Loucy (cell line): ENCODE measurements at regions not wholly inside any gene's neighbourhood (a gene's known extent, or its start where the extent isn't known, plus 50 kb on each side); places are given as distances from the start of the nearest gene placed in this dataset.

Experiments used
- H2AFZ ChIP-seq: fragments of 200-600 bp; sonication (generic); 2 replicates; pipeline ENCODE4 v1.6.0; 2016; ENCODE audit warnings: antibody characterized with exemption, mild to moderate bottlenecking, low read length, moderate library complexity
- H3F3A ChIP-seq: fragments of 200-600 bp; 2 replicates; pipeline ENCODE4 v1.6.0; 2016; ENCODE audit warnings: antibody characterized with exemption, low read depth, mild to moderate bottlenecking
- H3K27me3 ChIP-seq: fragments of 200-600 bp; sonication (generic); 2 replicates; pipeline ENCODE4 v1.6.1; 2014; ENCODE audit warnings: low read length, mild to moderate bottlenecking; ENCODE audit not compliant: insufficient read depth, poor library complexity, severe bottlenecking
- H3K36me3 ChIP-seq: fragments of 200-600 bp; sonication (generic); 2 replicates; pipeline ENCODE4 v1.6.1; 2016; ENCODE audit warnings: low read length; ENCODE audit not compliant: insufficient read depth
- H3K4me1 ChIP-seq: fragments of 200-600 bp; sonication (generic); 2 replicates; pipeline ENCODE4 v1.5.1; 2014; ENCODE audit warnings: low read length, mild to moderate bottlenecking; ENCODE audit not compliant: insufficient read depth, poor library complexity, severe bottlenecking
- H3K4me2 ChIP-seq: fragments of 200-600 bp; sonication (generic); 2 replicates; pipeline ENCODE4 v1.6.0; 2014; ENCODE audit warnings: antibody characterized with exemption, low read length, low read depth, mild to moderate bottlenecking; ENCODE audit not compliant: poor library complexity, severe bottlenecking
- H3K4me3 ChIP-seq: fragments of 200-600 bp; sonication (generic); 2 replicates; pipeline ENCODE4 v1.5.1; 2014; ENCODE audit warnings: low read length, mild to moderate bottlenecking, mixed read lengths; ENCODE audit not compliant: poor library complexity, severe bottlenecking
- H3K79me2 ChIP-seq: fragments of 200-600 bp; sonication (generic); 2 replicates; pipeline ENCODE4 v1.6.1; 2014; ENCODE audit warnings: low read length; ENCODE audit not compliant: insufficient read depth
- H3K9ac ChIP-seq: fragments of 200-600 bp; sonication (generic); 2 replicates; pipeline ENCODE4 v1.6.0; 2014; ENCODE audit warnings: mild to moderate bottlenecking, low read depth, low read length, moderate library complexity; ENCODE audit not compliant: poor library complexity, severe bottlenecking
- H3K9me2 ChIP-seq: fragments of 200-600 bp; sonication (generic); replicated peaks from 2 replicates; pipeline ENCODE4 v1.6.1; 2016; ENCODE audit warnings: low read depth, low read length, mixed read lengths
- H3K9me3 ChIP-seq: fragments of 200-600 bp; sonication (generic); 2 replicates; pipeline ENCODE4 v1.6.1; 2014; ENCODE audit warnings: mild to moderate bottlenecking, antibody characterized with exemption, low read length, low read depth; ENCODE audit not compliant: insufficient read depth
- H4K20me1 ChIP-seq: fragments of 200-600 bp; sonication (generic); 2 replicates; pipeline ENCODE4 v1.6.0; 2014; ENCODE audit warnings: antibody characterized with exemption, low read length, mild to moderate bottlenecking; ENCODE audit not compliant: insufficient read depth, poor library complexity, severe bottlenecking
- CTCF ChIP-seq: fragments of 200-600 bp; sonication (generic); conservative IDR thresholded peaks from 2 replicates; pipeline ENCODE4 v1.5.1; 2014; ENCODE audit warnings: mild to moderate bottlenecking, antibody characterized with exemption, low read length
- EZH2phosphoT487 ChIP-seq: fragments of 200-600 bp; IDR thresholded peaks from 2 replicates; pipeline ENCODE4 v1.6.1; 2018; ENCODE audit warnings: antibody characterized with exemption, mild to moderate bottlenecking, moderate library complexity, borderline replicate concordance

GRCh38 chr5:166991601-166992000 is 1299.8 kb upstream of the WWC1 start:
- Histone ChIP-seq H3K4me1 (no peaks in the 10 kb centered on the region), H4K20me1 (no peaks in the 10 kb centered on the region), H3F3A (no peaks in the 10 kb centered on the region), H3K9me2 (no peaks in the 10 kb centered on the region), H3K36me3 (no peaks in the 10 kb centered on the region), H3K79me2 (no peaks in the 10 kb centered on the region), H2AFZ (no peak overlapping the region), H3K27me3 (no peaks in the 10 kb centered on the region), H3K4me3 (no peak overlapping the region), H3K4me2 (no peak overlapping the region), H3K9ac (no peak overlapping the region), H3K9me3 (no peaks in the 10 kb centered on the region)
- no peak for TF ChIP-seq EZH2phosphoT487
- TF ChIP-seq CTCF = no peak

- H4K20me1 ChIP-seq = no peaks in the 10 kb centered on the region
- H3K9me3 ChIP-seq = no peaks in the 10 kb centered on the region
- no peaks in the 10 kb centered on the region for H3K79me2 ChIP-seq
- no peak overlapping the region for H2AFZ ChIP-seq
- no peaks in the 10 kb centered on the region for H3K36me3 ChIP-seq
- no peaks in the 10 kb centered on the region for H3K4me1 ChIP-seq
- no peaks in the 10 kb centered on the region for H3F3A ChIP-seq
- H3K27me3 ChIP-seq = no peaks in the 10 kb centered on the region
- no peak overlapping the region for H3K9ac ChIP-seq
- no peaks in the 10 kb centered on the region for H3K9me2 ChIP-seq
- no peak overlapping the region for H3K4me3 ChIP-seq
- no peak overlapping the region for H3K4me2 ChIP-seq
- no peak for TF ChIP-seq CTCF
- TF ChIP-seq EZH2phosphoT487 = no peak
Observed at GRCh38 chr5:166992108-166992507, 1299.3 kb upstream of the WWC1 start.

- TF ChIP-seq EZH2phosphoT487 (no peak), CTCF (no peak)
- H3K79me2 ChIP-seq = no peaks in the 10 kb centered on the region
Observed at GRCh38 chr5:166992874-166993722, 1298.3 kb upstream of the WWC1 start.

More at GRCh38 chr5:166992874-166993722, 1298.3 kb upstream of the WWC1 start:
- Histone ChIP-seq H3K36me3 (no peaks in the 10 kb centered on the region), H3K4me2 (no peak overlapping the region), H3K4me3 (no peak overlapping the region), H3K9me2 (no peaks in the 10 kb centered on the region), H3K27me3 (no peaks in the 10 kb centered on the region), H4K20me1 (no peaks in the 10 kb centered on the region), H3K9me3 (no peaks in the 10 kb centered on the region), H3K4me1 (no peaks in the 10 kb centered on the region), H3F3A (no peaks in the 10 kb centered on the region), H3K9ac (no peak overlapping the region), H2AFZ (no peak overlapping the region)
